Sigmoid colon (tissue), 4 donors: ENCODE measurements at regions not wholly inside any gene's neighbourhood (a gene's known extent, or its start where the extent isn't known, plus 50 kb on each side); places are given as distances from the start of the nearest gene placed in this dataset.

ENCODE experiments used
- CTCF ChIP-seq, 4 experiments: fragments of 450-650 bp in 3 of 4; fragments of 200-600 bp in 1 of 4; IDR thresholded peaks; one replicate each; pipeline ENCODE4 v1.5.1; 2016 to 2019; ENCODE audit warnings: antibody characterized with exemption in 4 of 4, mild to moderate bottlenecking in 3 of 4, moderate library complexity in 2 of 4
- EP300 ChIP-seq, 4 donors: sonication (generic); formaldehyde crosslinking; IDR thresholded peaks; one replicate each; pipeline ENCODE4 v1.6.1; 2017; ENCODE audit warnings: antibody characterized with exemption in 4 of 4
- POLR2A ChIP-seq, 2 donors: fragments of 450-650 bp; IDR thresholded peaks; one replicate each; pipeline ENCODE4 v1.6.1; 2016; ENCODE audit warnings: antibody characterized with exemption in 2 of 2, mild to moderate bottlenecking in 2 of 2, moderate library complexity in 2 of 2
- POLR2AphosphoS5 ChIP-seq, 4 donors: sonication (generic); formaldehyde crosslinking; IDR thresholded peaks; one replicate each; pipeline ENCODE4 v1.6.1; 2017; ENCODE audit warnings: antibody characterized with exemption in 4 of 4

- TF ChIP-seq CTCF (IDR thresholded peaks at IDR 0.05) (no peak), POLR2A (IDR thresholded peaks at IDR 0.05) (no peak), EP300 (IDR thresholded peaks at IDR 0.05) (no peak), POLR2AphosphoS5 (IDR thresholded peaks at IDR 0.05) (no peak)
These were observed 248.6 kb downstream of the LOXHD1 start for GRCh38 chr18:46408334-46408987.
